NCI-H1694 treated with DMSO at 0.1 percent for 48 hours (cell line): ENCODE measurements at regions not wholly inside any gene's neighbourhood (a gene's known extent, or its start where the extent isn't known, plus 50 kb on each side); places are given as distances from the start of the nearest gene placed in this dataset.

Source experiments
- DNase-seq: peaks from one replicate; lab custom pipeline; 2025; lab: John Stamatoyannopoulos, UW

DNA sequence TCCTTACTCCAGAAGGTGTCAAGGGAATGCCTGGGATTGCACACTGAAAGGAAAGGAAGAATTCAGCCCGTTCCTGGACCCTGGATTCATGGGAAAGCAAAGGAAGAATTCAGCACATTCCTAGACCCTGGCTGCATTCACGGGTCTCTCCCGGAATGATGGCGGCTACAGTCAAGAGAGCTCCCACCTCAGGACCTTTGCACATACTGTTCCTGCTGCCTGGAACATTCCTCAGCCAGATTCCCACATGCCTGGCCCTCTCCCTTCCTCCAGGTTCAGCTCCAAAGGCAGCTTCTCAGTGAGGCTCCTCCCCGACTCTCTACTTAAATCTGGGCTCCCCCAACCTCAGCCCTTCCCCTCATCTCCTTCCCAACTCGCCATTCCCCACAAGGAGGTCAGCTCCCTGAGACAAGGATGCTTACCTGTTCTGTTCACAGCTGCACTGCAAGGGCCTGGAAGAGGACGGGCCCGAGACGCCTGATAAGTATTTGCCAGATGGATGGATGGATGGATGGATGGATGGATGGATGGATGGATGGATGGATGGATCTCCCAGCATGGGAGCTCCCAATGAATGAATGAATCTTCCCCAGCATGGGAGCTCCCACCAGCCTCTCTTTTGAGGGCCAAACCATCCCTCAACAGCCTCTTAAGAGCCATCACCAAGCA is 77.4 kb downstream of the NCOR2 start:
- DNase-seq, result no peak

DNA sequence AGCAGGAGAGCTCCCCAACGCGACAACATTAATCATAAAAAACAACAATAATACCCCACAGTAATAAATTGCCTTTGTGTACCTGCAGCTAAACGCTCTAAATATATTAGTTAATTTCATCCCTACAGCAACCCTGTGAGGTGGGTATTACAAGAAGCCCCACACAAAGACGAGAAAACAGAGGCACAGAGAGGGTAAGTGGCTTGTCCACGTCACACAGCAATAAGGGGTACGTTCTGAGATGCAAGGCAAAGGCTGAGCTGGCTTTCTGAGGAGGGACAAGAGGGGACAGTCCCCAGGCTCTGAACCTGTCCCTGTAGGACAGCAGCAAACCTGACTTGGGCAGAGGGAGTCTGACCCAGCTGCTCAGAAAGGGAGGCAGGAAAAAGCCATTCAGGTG is 78.2 kb downstream of the NCOR2 start:
- DNase-seq, result no peak

DNA sequence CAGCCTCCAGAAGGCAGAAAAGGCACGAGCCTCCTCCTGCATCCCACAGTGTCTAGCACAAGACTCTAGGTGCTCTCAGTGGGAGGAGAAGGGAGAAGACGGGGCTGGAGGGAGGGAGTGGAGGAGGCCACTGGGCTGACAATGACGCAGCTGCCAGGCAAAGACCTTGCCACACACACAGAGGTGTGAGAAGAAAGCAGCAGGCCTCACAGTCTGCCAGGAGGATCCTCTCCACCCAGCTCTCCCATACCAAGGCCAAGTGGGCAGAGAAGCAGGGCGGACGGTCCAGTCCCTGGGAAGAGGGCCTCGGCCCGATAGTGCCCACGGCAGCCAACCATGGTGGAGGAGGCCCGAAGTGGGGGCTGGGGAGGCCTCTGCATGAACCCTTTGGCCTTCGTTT is 78.9 kb downstream of the NCOR2 start:
- DNase-seq, result no peak

DNA sequence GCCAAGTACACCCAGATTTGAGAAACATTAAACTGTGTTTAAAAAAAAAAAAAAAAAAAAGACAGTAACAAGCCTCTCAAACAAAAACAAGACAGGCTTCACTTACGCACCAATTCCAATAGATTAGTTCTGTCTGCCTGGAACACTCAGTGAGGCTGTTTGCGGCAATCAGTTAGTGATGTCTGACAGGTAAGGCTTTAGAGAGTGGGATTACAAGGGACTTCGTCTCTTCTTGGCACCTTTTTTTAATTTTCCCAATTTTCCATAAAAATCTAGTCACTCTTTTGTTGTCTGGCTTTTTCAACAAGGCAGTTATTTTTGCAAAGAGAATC is 79.6 kb downstream of the NCOR2 start:
- no peak for DNase-seq

DNA sequence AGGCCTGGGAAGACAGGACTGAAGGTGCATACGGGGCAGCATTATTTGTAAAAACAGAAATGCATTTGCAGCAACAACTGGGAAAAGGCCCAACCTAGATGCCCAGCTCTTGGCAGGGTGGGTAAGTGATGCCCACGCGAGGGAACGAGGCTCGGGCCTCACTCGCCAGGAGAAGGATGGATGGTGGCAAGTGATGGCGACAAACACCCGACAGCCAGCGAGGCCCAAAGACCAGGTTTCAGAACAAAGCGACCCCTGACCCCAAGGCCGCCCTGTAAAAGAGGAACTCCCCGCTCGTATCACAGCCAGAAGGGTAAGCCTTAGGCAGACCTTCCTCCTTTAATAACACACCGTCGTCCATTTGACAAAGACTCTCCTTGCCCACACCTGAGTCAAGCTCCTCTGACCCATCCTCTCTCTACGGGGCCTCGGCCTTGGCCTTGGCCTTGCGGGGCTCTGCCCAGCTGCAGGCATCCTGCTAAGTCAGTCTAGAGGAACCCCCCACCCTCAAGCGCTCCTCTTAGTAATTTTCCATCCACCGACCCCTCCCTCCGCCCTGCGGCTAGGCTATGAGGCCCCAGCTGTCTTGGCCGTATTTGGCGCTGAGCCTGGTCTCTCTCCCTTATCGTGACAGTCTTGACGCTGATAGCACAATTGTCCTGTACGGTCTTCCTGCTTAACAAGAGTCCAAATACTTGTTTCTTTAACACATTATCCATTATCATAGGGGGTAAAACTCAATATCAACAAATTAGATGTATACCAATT is 80.2 kb downstream of the NCOR2 start:
- DNase-seq, result no peak

DNA sequence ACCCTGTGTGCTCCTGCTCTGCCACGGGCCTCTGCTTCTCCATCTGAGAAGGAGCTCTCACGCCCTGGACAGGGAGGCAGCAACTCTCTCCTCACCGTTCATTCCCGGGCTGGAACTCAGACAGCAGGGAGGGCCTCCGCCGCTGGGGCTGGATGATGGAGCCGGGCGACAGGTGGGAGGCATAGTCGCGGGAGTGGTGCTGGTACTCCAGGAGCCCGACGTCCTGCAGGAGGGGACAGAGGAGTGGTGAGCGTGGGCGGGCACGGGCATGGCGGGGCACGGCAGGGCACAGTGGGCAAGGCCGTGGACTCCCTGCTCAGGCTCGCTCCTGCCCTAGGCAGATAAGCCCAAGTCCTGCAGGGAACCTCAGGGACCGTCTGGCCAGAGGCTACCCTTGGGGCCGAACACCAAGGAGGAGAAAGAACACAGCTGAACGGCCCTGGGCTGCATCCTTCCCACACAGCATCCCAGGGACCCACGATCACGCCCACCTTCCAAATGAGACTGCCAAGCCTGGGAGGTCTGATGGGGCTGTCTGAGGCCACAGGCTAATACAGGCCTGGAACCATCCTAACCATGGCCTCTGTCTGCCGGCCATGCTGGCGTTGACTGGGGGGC is 81.0 kb downstream of the NCOR2 start:
- no peak for DNase-seq

DNA sequence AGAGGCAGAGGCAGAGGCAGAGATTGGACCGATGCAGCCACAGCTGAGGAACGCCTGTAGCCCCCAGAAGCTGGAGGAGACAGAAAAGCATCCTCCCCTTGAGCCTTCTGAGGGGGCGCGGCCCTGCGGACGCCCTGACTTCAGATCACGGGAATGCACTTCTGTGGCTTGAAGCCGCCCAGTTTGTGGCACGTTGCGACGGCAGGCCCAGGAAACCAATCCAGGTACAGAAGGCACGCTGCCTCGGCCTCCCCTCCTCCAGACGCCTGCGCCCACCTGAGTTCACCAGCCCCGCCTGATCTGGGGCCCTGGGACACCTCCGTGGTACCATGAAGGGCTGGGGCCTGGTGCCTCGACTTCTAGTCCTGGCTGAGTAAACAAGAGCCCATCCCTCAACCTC is 82.0 kb downstream of the NCOR2 start:
- DNase-seq, result no peak

DNA sequence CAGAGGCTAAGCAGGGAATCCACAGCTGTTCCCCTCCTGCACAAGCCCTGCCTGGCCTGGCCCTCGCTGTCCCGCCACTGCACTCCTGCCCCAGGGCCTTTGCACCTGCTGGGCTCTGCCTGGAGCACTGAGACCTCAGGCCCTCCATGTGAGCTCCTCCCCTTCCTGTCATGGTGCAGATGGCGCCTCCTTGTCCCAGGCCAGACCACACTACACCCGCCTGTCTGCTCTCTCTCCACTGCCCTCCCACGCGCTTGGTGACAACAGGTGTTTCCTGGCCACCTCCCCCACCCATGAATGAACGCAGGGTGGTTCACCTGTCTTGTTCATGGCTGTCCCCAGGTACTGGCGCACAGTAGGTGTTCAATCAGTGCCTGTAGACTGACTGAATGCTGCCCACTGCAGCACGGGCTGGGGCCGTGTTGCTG is 82.9 kb downstream of the NCOR2 start:
- DNase-seq, result no peak

DNA sequence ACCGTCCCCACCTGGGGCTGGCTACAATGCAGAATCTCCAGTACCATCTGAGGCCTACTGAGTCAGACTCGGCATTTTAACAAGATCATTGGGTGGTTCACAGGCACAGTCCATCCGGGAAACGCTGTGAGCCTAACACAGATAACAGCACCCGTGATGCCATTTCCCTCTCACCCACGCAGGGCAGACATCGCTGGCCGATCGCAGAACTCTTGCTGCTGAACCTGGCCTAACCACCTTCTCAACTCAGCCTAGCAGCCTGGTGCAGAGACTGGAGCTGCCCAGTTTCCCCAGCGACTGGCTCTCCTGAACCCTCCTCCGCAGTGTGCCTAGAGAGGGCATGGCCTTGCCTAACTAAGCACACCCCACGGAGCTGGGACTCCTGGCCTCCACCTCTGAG is 83.3 kb downstream of the NCOR2 start:
- no peak for DNase-seq

DNA sequence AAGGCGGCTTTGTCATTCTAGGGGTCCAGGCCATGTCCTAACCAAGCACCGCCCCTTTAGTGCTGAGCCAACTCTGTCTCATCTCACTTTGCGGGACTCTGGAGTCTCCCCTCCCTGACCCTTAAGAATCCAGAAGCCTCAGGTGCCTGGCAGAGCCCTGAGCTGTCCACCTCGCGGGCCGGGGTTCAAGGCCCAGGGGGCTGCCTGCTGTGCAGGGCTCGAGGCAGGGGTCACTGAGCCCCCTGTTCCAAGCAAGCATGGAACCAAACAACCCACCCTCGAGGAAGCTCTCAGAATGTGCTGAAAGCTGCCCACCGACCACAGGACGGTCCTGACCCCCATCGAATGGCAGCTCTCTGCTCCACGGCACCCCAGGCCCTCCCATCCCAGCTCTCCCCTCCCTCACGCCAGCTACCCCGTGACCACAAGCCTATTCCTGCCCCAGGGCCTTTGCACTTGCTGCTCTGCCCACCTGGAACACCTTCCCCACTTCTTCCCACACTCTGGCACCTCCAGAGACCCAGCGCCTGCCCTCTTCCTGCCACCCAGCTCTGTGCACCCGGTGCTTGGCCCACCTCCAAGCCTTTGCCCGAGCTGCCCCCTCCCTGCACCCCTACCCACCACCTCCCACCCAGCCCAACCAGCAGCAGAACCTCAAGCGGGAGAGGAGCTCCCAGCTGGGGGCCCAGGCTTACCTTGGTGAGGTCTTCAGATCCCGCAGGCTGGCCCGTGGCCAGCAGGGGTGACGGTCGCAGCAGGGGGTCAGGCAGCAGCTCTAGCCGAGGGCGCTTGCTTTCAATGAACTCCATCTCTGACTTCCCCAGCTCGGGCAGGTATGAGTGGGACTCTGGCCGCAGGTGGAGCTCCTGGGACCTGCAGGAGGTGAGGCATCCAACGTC is 84.3 kb downstream of the NCOR2 start:
- DNase-seq, result no peak

DNA sequence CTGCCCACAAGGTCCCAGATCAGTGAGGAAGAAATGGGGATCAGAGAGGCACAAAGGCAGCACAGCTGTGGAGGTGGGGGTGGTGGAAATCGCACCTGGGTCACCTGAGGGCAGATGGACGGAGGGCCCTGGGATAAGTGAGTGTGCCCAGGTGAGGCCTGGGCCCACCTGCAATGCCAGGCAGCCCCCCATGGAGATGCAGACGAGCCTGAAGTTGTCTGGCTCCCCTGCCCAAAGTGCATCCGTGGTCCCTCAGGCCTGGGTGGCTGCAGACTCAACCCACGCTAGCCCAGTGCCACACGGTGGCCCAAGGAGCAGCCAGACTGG is 84.9 kb downstream of the NCOR2 start:
- no peak for DNase-seq

DNA sequence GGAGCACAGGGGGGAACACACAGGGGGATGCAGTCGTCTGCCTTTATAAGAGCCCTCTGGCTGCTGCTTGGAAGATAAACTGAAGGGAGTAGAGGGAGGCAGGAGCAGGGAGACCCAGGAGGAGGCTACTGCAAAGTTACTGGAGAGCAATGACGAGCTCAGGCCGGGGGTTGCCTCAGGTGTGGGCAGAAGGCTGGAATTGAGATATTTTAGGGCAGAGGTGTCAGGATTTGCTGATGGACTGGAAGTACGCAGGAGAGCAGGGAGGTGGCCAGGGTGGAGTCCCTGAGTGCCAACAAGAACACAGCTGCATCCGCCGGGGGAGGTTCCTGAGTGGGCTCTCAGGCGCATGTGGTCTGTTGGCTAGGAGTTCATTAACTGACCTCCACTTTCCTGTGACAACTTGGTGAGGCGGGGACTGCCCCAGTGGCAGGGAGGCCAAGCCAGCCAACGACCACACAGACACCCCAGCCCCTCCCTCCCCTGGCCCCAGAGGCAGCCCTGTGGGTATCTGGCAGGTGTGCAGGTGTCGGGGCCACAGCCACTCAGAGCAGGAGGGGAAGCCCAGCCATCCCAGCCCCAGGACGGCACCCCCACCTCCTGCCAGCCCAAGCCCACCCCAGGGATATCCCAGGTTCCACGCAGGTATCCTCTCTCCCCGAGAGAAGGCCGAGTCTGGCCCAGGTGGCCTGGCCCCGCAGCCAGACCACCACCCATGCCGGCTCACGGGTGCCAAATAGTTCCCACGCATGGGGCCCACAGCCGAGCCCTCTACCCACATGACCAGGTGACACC is 85.4 kb downstream of the NCOR2 start:
- no peak for DNase-seq

DNA sequence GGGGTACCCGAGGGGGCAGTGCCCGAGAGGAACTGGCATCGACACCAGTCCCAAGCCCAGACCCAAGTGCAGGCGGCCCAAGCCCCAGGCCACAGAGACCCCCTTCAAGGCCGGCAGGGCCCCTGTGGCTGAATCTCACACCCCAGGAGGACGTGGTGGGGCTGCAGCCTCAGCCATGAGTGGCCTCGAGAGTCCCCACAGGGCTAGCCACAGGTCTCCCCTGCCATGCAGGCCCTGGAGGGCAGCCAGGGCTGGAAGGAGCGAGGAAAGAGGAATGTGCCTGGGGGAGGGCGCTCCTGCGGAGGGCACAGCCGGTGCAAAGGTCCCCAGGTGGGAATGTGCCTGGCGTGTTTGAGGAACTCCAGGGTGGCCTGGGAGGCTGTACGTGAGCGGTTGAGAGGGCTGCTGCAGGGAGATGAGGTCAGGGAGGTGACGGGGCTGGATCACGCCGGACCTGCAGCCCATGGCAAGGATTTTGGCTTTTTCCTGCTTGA is 86.1 kb downstream of the NCOR2 start:
- no peak for DNase-seq

DNA sequence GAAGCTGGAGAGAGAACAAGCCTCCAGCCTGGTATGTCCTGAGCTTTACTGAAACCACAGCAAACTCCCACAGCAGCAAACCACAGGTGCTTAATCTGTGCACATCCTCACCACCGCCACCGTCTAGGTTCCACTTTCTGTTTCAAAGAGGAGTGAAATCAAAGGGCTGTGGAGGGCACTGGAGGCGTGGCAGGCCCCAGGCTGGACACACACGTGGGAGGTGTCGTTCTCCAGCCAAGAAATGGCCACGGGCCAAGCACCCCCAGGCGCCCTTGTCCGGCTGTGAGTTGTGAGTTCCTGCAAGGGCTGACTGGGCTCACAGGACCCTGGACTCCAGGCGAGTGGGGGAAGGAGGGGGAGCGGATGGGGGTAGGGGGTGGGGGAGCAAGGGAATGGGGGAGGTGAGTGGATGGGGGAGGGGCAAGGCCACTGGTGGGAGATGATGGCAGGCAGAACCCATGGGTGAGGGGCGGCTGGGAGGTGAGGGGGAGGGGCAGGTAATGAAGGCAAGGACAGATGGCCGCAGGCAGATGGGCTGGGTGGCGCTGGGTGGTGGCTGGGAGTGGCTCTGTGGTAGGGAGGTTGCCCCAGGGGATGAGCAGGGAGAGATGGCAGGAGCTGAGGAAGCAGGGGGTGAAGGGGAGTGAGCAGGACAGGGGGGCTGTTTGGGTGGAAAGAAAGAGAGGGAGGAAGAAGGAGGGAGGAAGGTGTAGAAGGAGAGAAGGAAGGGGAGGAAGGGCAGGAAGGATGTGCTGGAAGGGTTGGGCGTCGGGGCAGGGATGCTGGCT is 86.7 kb downstream of the NCOR2 start:
- peak; percentile 66 for DNase-seq

DNA sequence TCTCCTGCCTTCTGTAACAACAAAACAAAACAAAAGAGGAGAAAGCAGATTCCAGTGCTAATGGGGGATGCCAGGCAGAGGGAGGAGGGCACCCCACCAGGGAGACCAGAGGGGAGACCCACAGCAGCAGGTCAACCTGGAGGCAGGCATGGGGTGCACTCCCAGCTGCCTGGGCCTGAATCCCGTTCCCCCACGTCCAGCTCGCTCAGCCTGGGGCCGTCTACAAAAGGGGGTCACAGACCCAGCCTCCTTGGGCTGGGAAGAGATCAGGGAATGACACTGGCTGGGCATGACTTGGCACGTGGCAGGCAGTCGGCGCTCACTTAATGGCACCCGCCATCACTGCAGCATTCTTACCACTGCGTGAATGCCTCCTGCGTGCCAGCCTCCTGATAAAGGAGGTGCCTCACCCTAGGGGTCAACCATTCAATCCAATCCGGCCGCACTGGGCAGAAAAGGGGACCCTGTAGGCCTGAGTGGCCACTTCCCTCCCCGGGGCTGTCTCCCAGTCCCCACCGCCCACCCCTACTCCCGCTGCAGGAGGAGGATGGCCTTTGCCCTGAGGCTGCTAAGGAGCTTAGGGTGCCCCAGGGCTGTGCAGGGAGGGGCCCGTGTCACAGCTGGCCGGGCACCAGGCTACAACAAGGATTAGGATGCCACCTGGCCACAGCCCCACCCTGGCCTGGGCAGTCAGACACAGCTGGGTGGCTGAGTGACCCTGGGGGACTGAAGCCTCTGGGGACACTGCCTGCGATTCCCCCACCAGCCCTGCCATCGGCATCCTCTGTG is 87.5 kb downstream of the NCOR2 start:
- DNase-seq, result no peak

DNA sequence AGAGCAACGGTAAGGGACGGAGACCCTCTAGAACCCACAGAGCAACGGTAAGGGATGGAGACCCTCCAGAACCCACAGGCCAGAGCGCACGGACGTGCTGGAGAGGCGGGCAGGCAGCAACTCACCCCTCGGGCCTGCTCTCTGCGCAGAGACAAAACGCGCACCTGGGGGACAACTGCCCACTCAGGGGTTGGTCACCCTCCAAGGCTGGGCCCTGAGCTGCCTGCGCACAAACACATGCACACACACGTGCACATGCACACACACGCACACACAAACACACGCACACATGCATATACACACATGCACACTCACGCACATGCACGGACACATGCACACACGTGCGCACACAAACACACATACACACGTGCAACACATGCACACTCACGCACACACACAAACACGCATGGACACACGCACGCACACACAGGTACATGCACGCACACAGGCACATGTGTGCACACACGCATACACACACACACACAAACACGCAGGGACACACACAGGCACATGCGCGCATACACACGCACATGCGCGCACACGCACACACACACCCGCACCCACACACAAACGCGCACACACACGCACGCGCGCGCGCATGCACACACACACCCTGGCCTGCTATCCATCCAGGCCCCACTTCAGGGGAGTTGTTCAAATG is 88.3 kb downstream of the NCOR2 start:
- DNase-seq, result no peak

DNA sequence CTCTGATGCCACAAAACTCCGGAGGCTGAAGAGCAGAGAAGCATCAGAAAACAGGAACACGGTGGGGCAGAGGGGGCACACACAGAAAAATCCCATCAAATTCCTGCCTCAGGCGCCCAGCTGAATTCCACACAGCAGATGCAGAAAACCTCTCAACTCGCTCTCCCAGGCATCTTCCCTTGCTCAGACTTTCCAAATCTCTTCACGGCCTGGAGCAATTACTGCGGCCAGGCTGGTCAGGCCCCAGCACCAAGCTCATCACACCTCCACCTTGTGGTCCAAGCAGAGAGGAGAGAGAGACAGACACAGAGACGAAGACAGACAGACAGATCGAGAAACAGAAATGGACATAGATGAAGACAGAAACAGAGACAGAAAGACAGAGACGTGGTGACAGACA is 89.0 kb downstream of the NCOR2 start:
- DNase-seq, result no peak

DNA sequence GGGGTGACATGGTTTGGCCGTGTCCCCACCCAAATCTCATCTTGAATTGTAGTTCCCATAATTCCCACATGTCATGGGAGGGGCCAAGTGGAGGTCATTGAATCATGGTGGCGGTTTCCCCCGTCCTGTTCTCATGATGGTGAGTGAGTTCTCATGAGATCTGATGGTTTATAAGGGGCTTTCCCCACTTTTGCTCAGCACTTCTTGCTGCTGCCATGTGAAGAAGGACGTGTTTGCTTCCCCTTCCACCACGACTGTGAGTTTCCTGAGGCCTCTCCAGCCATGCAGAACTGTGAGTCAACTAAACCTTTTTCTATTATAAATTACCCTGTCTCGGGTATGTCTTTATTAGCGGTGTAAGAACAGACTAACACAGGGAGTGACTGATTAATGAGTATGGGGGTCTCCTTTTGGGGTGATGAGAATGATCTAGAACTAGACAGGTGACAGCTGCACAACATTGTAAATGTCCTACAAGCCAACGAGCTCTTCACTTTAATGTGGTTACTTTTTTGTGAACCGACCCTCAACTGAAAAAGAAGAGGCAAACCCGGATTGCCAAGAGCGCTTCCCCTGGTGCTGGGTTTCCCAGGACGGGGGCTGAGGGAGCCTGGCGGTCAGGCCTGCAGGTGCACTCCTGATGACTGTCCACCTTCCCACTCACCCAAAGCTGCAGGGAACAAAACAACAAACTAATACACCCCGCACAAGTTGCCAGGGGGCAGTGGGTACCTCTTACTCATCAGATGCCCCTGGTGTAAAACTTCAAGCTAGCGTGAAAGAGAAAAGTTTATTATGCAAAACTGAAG is 90.1 kb downstream of the NCOR2 start:
- DNase-seq, result no peak

DNA sequence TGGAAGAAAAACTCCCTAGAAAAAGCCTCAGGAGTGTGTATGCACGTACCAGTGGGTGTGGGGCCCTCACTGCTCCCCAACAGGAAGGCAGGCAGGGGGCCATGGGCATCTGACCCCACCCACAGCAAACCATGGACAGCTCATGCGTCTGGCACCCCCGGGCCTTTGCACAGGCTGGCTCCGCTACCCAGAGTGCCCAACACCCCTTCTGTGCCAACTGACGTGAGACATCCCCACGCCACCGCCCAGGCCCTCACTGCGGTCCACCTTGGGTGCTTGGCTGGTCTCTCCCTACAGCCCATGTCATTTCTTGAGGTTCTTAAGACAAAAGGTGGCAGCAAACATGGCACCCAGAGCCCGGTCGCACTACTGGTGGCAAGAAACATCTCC is 91.4 kb downstream of the NCOR2 start:
- no peak for DNase-seq
